Spleen (tissue), 11 donors: ENCODE measurements at regions not wholly inside any gene's neighbourhood (a gene's known extent, or its start where the extent isn't known, plus 50 kb on each side); places are given as distances from the start of the nearest gene placed in this dataset.

Source experiments
- DNase-seq: peaks from one replicate; pipeline ENCODE4 v3.0.0-alpha.2; 2020
- H3K27ac ChIP-seq, 8 donors: fragments of 200-600 bp; sonication (generic) in 7 of 8; 1 replicate in 4 of 8; 2 replicates in 4 of 8; pipeline versions ENCODE4 v1.5.0 to v1.8.0; 2016 to 2021; ENCODE audit warnings: inconsistent platforms in 4 of 8, mild to moderate bottlenecking in 4 of 8, moderate library complexity in 1 of 8
- H3K27me3 ChIP-seq, 7 donors: fragments of 200-600 bp; sonication (generic) in 6 of 7; replicated peaks in 1 of 7; 1 replicate in 4 of 7; 2 replicates in 3 of 7; pipeline versions ENCODE4 v1.5.0 to v1.8.0; 2016 to 2021; ENCODE audit warnings: inconsistent platforms in 3 of 7, mild to moderate bottlenecking in 1 of 7
- H3K36me3 ChIP-seq, 6 donors: fragments of 200-600 bp; sonication (generic) in 5 of 6; 1 replicate in 4 of 6; 2 replicates in 2 of 6; pipeline versions ENCODE4 v1.5.0 to v1.8.0; 2016 to 2021; ENCODE audit warnings: inconsistent platforms in 2 of 6
- H3K4me1 ChIP-seq, 6 donors: fragments of 200-600 bp; sonication (generic) in 5 of 6; 1 replicate in 3 of 6; 2 replicates in 3 of 6; pipeline versions ENCODE4 v1.5.0 to v1.8.0; 2016 to 2021; ENCODE audit warnings: inconsistent platforms in 3 of 6
- H3K4me3 ChIP-seq, 8 donors: fragments of 200-600 bp; sonication (generic) in 7 of 8; 1 replicate in 4 of 8; 2 replicates in 4 of 8; pipeline versions ENCODE4 v1.5.0 to v1.8.0; 2016 to 2021; ENCODE audit warnings: inconsistent platforms in 4 of 8, mild to moderate bottlenecking in 4 of 8, moderate library complexity in 2 of 8
- H3K9me3 ChIP-seq, 8 donors: fragments of 200-600 bp; sonication (generic) in 7 of 8; 1 replicate in 4 of 8; 2 replicates in 4 of 8; pipeline versions ENCODE4 v1.5.0 to v1.8.0; 2016 to 2021; ENCODE audit warnings: inconsistent platforms in 4 of 8
- CTCF ChIP-seq, 11 experiments: fragments of 200-600 bp in 7 of 11; fragments of 450-650 bp in 4 of 11; sonication (generic) in 4 of 11; IDR thresholded peaks in 8 of 11; conservative IDR thresholded peaks in 3 of 11; 1 replicate in 7 of 11; 2 replicates in 4 of 11; pipeline versions ENCODE4 v1.4.0 to v1.8.0; 2016 to 2021; ENCODE audit warnings: antibody characterized with exemption in 11 of 11, inconsistent platforms in 4 of 11, mild to moderate bottlenecking in 1 of 11
- POLR2A ChIP-seq, 3 donors: fragments of 450-650 bp; IDR thresholded peaks; one replicate each; pipeline ENCODE4 v1.5.1; 2017; ENCODE audit warnings: antibody characterized with exemption in 3 of 3, mild to moderate bottlenecking in 1 of 3
- POLR2AphosphoS5 ChIP-seq, 3 donors: sonication (generic); formaldehyde crosslinking; IDR thresholded peaks; one replicate each; pipeline ENCODE4 v1.5.1; 2017; ENCODE audit warnings: antibody characterized with exemption in 3 of 3
- WGBS, 5 donors: extraction: QIAGEN DNeasy Blood & Tissue Kit in 3 of 5; methylation state at CpG; one replicate each; pipeline versions ENCODE4 v1.1.5 to v1.1.7; 2013 to 2018; 5-methylcytosine and 5-hydroxymethylcytosine counted together
- intact Hi-C: fragments of 100-400 bp; cut with DNase I; formaldehyde crosslinking; loops from one replicate; pipeline ENCODE4 v1.15.0; 2023; ENCODE audit warnings: low total_unique reads
- donor health status: healthy with polysubstance abuse.
- donor health status: DM: no; HTN: no; CAD: no; lungs with moderate emphysema.
- donor health status: DM: no; HTN: no; CAD: no.
- donor health status: Bipolar disorder and iron deficiency.
- donor health status: healthy.
- donor health status: DM: no; HTN: no; CAD: no.
- donor health status: DM: yes; HTN: yes; CAD: no.

GRCh38 chr1:50271337-50271736 lies 151.9 kb downstream of the DMRTA2 start:
- TF ChIP-seq CTCF (IDR thresholded peaks at IDR 0.05 in 8 of 11, conservative IDR thresholded peaks at IDR 0.05 in 3 of 11) = no peak
- no peak for TF ChIP-seq POLR2AphosphoS5 (IDR thresholded peaks at IDR 0.05)
- TF ChIP-seq POLR2A (IDR thresholded peaks at IDR 0.05) = no peak
- no peaks in the 10 kb centered on the region for H3K36me3 ChIP-seq
- H3K27ac ChIP-seq = no peak overlapping the region
- H3K9me3 ChIP-seq = no peaks in the 10 kb centered on the region
- no peak for DNase-seq
- H3K4me3 ChIP-seq = no peak overlapping the region
- peaks cover 0 to 17% (median 0%) of the 10 kb centered on the region in 7 donors for H3K27me3 ChIP-seq
- peaks cover 0 to 17% (median 4%) of the 10 kb centered on the region in 6 donors for H3K4me1 ChIP-seq
- 64 to 83% (median 73%) methylated on average over 2 of the region's 2 CpGs for WGBS, 5 donors
- intact Hi-C loops = no loop called here

GRCh38 chr1:50270926-50271325 lies 152.3 kb downstream of the DMRTA2 start:
- no peak for DNase-seq
- no peaks in the 10 kb centered on the region for H3K36me3 ChIP-seq
- peaks cover 0 to 17% (median 1%) of the 10 kb centered on the region in 6 donors for H3K4me1 ChIP-seq
- intact Hi-C loops = no loop called here
- TF ChIP-seq POLR2A (IDR thresholded peaks at IDR 0.05) (no peak), POLR2AphosphoS5 (IDR thresholded peaks at IDR 0.05) (no peak), CTCF (IDR thresholded peaks at IDR 0.05 in 8 of 11, conservative IDR thresholded peaks at IDR 0.05 in 3 of 11) (no peak)
- H3K9me3 ChIP-seq = no peaks in the 10 kb centered on the region
- no peak overlapping the region for H3K27ac ChIP-seq
- H3K4me3 ChIP-seq = no peak overlapping the region
- WGBS, 5 donors = 61 to 76% (median 72%) methylated on average over 3 of the region's 3 CpGs
- H3K27me3 ChIP-seq = peaks cover 0 to 15% (median 0%) of the 10 kb centered on the region in 7 donors

GRCh38 chr1:50268049-50268448 lies 155.2 kb downstream of the DMRTA2 start:
- Histone ChIP-seq H3K4me3 (no peak overlapping the region), H3K36me3 (no peaks in the 10 kb centered on the region), H3K9me3 (no peaks in the 10 kb centered on the region), H3K27ac (no peak overlapping the region), H3K4me1 (peaks cover 0 to 7% (median 0%) of the 10 kb centered on the region in 6 donors), H3K27me3 (peaks cover 0 to 6% (median 0%) of the 10 kb centered on the region in 7 donors)
- no peak for DNase-seq
- no peak for TF ChIP-seq POLR2AphosphoS5 (IDR thresholded peaks at IDR 0.05)
- no peak for TF ChIP-seq POLR2A (IDR thresholded peaks at IDR 0.05)
- no peak for TF ChIP-seq CTCF (IDR thresholded peaks at IDR 0.05 in 8 of 11, conservative IDR thresholded peaks at IDR 0.05 in 3 of 11)
- intact Hi-C loops = no loop called here
- 55 to 63% (median 61%) methylated on average over 7 of the region's 7 CpGs for WGBS, 5 donors

- DNase-seq = no peak
- no peak overlapping the region for H3K27ac ChIP-seq
- H3K27me3 ChIP-seq = peaks cover 0 to 6% (median 0%) of the 10 kb centered on the region in 7 donors
- no peak overlapping the region for H3K4me3 ChIP-seq
- peaks cover 0 to 7% (median 0%) of the 10 kb centered on the region in 6 donors for H3K4me1 ChIP-seq
- no peaks in the 10 kb centered on the region for H3K9me3 ChIP-seq
- intact Hi-C loops = no loop called here
- WGBS, 5 donors = 37 to 62% (median 44%) methylated on average over 3 of the region's 3 CpGs
- no peak for TF ChIP-seq CTCF (IDR thresholded peaks at IDR 0.05 in 8 of 11, conservative IDR thresholded peaks at IDR 0.05 in 3 of 11)
- no peak for TF ChIP-seq POLR2A (IDR thresholded peaks at IDR 0.05)
- TF ChIP-seq POLR2AphosphoS5 (IDR thresholded peaks at IDR 0.05) = no peak
- no peaks in the 10 kb centered on the region for H3K36me3 ChIP-seq
Measured at GRCh38 chr1:50266509-50266908, 156.7 kb downstream of the DMRTA2 start.
